Stimulated activated CD8-positive, alpha-beta memory T cell treated with anti-CD3 and anti-CD28 coated beads, Interleukin-15, amount 100 ng/mL, for 24 hours (primary cell): ENCODE measurements at regions not wholly inside any gene's neighbourhood (a gene's known extent, or its start where the extent isn't known, plus 50 kb on each side); places are given as distances from the start of the nearest gene placed in this dataset.
"Not testable (repeated sequence)": the region's sequence is repeated elsewhere in the genome, so short reads cannot be mapped to it uniquely, and the experiment has no call there.

Source experiments
- DNase-seq: peaks from one replicate; pipeline ENCODE4 v3.0.0-alpha.2; 2020; ENCODE audit warnings: low read depth

DNA sequence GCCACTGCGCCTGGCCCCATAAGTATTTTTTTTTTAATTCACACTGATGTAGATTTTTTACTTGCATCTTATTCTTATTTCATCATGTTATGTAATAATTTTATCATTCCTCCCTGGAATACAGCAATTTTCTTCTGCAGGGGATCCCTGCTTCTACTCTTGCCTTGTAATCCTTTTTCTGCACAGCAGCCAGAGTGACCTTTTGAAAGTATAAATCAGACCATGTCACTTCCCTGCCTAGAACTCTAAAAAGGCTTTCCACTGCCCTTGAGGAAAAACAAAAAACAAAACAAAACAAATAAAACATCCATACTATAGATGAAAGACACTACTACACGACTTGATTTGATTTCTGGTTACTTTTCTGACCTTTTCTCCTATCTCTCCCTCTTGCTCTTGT, 1334.7 kb downstream of the REEP3 start:
- DNase-seq, result no peak

- no peak for DNase-seq
Observed at GRCh38 chr10:64859911-64860310, 1338.7 kb downstream of the REEP3 start.

GRCh38 chr10:64863836-64864235, 1342.6 kb downstream of the REEP3 start:
- DNase-seq, result no peak

- DNase-seq, result no peak
Observed at GRCh38 chr10:64867501-64867962, 1346.3 kb downstream of the REEP3 start.

- DNase-seq, result no peak
Observed at GRCh38 chr10:64873088-64873487, 1351.9 kb downstream of the REEP3 start.

GRCh38 chr10:64873959-64874358, 1352.8 kb downstream of the REEP3 start:
- DNase-seq, result no peak

DNA sequence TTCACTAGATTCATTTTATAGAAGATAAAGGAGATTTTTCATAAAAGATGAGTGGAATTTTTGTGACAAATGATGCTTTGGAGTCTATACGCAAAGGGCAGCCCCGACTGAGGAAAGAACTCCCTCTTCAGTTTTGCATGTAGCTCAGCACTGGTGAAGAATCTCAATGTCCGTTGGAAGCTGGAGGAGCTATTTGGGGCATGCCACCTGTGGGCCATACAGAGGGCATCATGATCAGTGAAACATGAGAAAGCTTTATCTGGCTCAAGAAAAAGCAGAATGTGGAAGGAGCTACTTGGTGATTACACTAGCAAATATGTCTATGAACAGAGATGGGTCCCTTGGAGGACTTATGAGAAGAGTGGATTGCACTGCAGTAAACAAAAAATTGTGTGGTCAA, 1359.3 kb downstream of the REEP3 start:
- DNase-seq, result no peak

DNA sequence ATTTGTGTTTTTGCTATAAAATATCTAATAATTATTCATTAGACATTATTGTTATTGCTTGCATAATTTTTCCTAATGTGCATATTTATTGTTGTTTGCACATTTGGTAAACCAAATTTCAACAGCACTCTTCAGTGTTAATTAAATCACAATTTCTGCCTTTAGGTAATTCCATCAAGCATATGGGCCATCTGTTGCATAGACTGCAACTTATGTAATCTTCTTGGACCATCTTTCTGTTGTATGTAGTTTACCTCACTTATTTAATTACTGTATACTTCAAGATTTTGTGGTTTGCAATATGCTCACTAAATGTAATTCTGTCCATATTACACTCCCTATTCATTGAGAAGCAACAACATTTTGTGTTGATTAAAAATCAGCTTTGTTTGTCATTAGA, 1360.1 kb downstream of the REEP3 start:
- DNase-seq, result no peak

DNA sequence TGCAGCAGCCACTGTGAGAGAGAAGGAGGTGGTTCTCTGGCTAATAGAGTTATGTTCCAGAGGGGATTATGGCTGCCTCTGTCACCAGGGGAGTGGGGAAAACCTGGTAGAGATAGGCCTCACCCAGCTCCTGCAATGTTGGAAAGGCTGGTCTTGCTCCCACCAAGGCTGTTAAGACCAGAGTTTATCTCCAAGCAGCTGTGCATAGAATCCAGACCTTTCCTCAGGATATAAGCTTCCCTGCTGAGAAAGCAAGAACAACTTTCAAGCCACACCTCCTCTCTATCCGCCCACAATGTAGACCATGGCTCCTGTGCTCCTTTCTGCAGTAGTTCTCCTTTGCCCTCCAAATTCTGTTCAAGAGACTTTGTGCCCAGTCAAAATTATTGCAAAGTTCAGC, 1375.4 kb downstream of the REEP3 start:
- no peak for DNase-seq

DNA sequence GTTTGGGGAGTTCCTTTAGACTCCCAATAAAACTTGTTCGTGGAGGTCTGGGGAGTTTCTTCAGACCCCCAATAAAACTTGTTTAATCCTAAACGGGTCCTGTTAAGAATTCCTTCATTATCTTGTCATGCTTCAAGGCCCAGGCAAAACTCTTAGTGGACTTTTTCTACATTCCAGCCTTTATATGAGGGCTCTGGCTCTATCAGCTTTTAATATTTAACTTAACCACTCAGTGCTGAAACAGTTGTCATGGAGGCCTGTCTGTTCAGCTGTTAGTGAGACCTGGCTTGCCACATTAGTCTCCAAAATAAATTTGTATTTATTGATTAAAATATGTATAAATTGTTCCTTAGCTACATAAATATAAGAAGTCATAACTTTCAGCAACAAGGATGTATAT, 1385.1 kb downstream of the REEP3 start:
- DNase-seq, result not testable (repeated sequence)

GRCh38 chr10:64924306-64924705, 1403.1 kb downstream of the REEP3 start:
- DNase-seq, result not testable (repeated sequence)

DNA sequence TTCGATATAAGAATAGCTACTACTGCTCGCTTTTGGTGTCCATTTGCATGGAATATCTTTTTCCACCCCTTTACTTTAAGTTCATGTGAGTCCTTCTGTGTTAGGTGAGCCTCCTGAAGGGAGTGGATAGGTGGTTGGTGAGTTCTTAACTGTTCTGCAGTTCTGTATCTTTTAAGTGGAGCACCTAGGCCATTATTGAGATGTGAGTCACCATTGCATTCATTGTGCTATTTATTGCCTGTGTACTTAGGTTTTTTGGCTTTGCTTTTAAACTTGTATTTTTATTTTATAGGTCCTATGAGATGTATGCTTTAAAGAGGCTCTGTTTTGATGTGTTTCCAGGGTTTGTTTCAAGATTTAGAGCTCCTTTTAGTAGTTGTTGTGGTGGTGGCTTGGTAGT, 1430.8 kb downstream of the REEP3 start:
- DNase-seq, result no peak

GRCh38 chr10:64956441-64956840, 1435.2 kb downstream of the REEP3 start:
- no peak for DNase-seq

DNA sequence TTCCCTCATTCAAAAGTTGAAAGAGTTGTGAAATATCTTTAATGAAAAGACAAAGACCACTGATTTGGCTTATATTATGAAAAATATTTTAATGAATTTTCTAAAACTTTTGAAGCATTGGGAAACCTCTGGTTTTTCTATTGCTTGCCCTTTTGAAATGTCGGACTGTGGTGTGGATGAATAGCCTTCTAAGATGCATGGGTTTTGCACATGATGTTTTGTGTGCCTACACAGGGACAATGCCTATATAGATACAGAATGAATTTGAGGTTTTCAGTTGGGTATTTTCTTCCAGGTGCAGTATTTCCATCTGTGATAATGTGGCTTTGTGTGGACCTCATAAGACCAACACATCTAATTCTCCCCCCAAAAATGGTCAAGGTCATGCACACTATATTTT, 1437.9 kb downstream of the REEP3 start:
- no peak for DNase-seq

DNA sequence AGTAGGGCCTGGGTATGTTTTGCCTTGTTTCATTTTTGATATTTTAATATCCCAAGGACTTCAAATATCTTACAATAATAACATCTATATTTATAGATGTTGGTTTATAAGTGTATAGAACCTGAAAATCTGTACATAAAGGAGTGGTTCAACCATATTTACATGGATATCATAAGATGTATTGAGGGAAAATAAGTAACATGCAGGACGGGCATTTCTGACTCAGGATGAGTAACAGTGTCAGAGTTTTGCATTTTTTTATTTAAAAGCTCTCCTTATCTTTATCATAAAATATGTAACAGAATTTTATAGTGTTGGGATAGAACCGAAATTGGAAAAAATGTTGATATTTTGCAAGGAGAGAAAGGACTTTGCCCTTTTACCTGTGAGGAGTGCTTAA, 1438.7 kb downstream of the REEP3 start:
- no peak for DNase-seq

- DNase-seq, result no peak
Observed at GRCh38 chr10:64973391-64973790, 1452.2 kb downstream of the REEP3 start.

- DNase-seq, result no peak
Observed at GRCh38 chr10:64976150-64976549, 1454.9 kb downstream of the REEP3 start.

DNA sequence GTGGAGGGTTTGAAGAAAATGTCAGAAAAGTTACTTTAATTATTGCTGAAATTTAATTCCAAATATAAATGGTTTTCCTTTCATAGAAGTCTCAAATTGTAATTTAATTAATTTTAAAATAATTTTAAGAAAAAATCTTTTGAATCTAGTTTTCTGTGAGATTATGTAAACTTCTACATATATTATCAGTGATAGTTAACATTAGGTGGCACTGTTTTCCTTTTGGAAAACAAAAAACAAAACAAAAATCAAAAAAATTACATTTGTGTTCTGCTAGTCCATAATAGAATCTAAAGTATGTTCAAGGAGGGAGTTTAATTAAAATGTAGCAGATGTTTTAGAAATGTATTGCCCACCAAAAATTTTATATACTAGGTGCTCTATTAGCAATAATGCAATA, 1456.7 kb downstream of the REEP3 start:
- no peak for DNase-seq

DNA sequence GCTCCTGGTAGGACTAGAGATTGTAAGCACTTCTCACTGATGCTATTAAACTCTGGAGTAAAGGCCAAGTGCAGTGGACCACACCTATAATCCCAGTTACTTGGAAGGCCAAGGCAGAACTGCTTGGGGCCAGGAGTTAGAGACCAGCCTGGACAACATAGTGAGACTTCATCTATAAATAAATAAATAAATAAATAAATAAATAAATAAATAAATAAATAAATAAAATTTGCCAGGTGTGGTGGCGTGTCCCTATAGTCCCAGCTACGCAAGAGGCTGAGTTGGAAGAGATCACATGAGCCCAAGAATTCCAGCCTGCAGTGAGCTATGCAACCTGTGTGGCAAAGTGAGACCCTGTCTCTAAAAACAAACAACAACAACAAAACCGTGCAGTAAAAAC, 1475.7 kb downstream of the REEP3 start:
- DNase-seq, result no peak

DNA sequence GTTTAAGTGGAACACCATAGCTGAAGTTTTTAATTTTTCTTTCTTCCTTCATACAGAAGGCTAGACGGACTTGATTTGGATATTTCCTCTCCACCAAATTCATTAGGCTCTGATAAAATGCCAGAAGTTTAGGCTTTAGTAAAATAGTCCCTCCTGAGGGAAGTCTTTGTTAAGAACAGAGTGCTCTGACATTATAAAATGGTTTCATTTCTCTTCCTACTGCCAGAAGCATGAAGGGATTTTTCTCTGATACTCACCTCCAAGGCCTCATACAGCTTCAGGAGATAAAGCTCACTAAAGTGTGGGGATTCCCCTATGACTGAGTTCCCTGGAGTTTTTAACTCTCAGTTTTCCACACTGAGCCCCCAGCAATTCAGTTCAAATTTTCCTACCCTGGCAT, 1489.6 kb downstream of the REEP3 start:
- DNase-seq, result no peak

- no peak for DNase-seq
Observed at GRCh38 chr10:65017523-65017922, 1496.3 kb downstream of the REEP3 start.

- no peak for DNase-seq
Observed at GRCh38 chr10:65024886-65025285, 1503.7 kb downstream of the REEP3 start.

DNA sequence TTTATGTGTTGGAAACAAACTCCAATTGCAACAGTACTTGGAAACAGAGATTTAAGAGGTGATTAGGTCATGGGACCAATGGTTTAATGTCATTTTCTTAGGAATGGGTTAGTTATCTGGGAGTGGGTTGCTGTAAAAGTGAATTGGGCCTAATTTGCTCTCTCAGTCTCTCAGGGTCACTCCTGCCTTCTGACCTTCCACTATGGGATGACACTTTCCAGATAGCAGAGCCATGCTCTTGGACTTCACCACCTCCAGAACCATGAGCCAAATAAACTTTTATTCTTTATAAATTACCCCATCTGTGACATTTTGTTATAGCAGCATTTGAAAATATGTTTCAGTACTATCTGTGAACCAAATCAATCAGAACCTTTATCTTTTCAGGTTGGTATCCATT, 1509.1 kb downstream of the REEP3 start:
- no peak for DNase-seq

- DNase-seq, result no peak
Observed at GRCh38 chr10:65032867-65033769, 1511.9 kb downstream of the REEP3 start.
